ENCODE measurements at regions not wholly inside any gene's neighbourhood (a gene's known extent, or its start where the extent isn't known, plus 50 kb on each side); places are given as distances from the start of the nearest gene placed in this dataset.

GRCh38 chr13:112247471-112248405 lies 128.4 kb upstream of the SPACA7 start:
- Mint-ChIP-seq H3K4me3 (no peak overlapping the region), H3K4me1 (no peaks in the 10 kb centered on the region), H3K27me3 (ENCODE audit: low read depth in 3 of 3) (peaks cover 0 to 1% (median 0%) of the 10 kb centered on the region in 3 donors), H3K36me3 (no peaks in the 10 kb centered on the region), H3K9me3 (peaks cover 0 to 2% (median 0%) of the 10 kb centered on the region in 7 donors), H3K27ac (no peak overlapping the region)
- no peaks in the 10 kb centered on the region for H3K9me3 ChIP-seq (replicated peaks in 1 of 2; ENCODE audit: control insufficient read depth in 1 of 2, insufficient read depth in 1 of 2, low read length in 2 of 2)
- no peak overlapping the region for H3K4me2 ChIP-seq (replicated peaks; ENCODE audit: extremely low read depth, low read length, poor library complexity, severe bottlenecking)
- no peaks in the 10 kb centered on the region for H3K79me2 ChIP-seq (ENCODE audit: insufficient read depth, low read length)
- intact Hi-C loops (cut with micrococcal nuclease): no loop called here
- no peak overlapping the region for H2AFZ ChIP-seq (ENCODE audit: insufficient read depth, low read depth, low read length, poor library complexity, severe bottlenecking)
- no peak for DNase-seq
- H3K27me3 ChIP-seq (ENCODE audit: control insufficient read depth in 2 of 2, insufficient read depth in 2 of 2, low read length in 2 of 2): no peaks in the 10 kb centered on the region
- no peak overlapping the region for H3K27ac ChIP-seq (ENCODE audit: low read depth in 1 of 2, low read length in 2 of 2)
- TF ChIP-seq, protein P1, sequence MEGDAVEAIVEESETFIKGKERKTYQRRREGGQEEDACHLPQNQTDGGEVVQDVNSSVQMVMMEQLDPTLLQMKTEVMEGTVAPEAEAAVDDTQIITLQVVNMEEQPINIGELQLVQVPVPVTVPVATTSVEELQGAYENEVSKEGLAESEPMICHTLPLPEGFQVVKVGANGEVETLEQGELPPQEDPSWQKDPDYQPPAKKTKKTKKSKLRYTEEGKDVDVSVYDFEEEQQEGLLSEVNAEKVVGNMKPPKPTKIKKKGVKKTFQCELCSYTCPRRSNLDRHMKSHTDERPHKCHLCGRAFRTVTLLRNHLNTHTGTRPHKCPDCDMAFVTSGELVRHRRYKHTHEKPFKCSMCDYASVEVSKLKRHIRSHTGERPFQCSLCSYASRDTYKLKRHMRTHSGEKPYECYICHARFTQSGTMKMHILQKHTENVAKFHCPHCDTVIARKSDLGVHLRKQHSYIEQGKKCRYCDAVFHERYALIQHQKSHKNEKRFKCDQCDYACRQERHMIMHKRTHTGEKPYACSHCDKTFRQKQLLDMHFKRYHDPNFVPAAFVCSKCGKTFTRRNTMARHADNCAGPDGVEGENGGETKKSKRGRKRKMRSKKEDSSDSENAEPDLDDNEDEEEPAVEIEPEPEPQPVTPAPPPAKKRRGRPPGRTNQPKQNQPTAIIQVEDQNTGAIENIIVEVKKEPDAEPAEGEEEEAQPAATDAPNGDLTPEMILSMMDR (IDR thresholded peaks at IDR 0.05): no peak
- H3K9ac ChIP-seq (ENCODE audit: insufficient read depth, low read length, poor library complexity, severe bottlenecking): no peak overlapping the region
- 86% methylated on average over 23 of the region's 31 CpGs for WGBS (ENCODE audit: insufficient coverage)
- H3K36me3 ChIP-seq (replicated peaks in 1 of 2; ENCODE audit: control insufficient read depth in 1 of 2, insufficient read depth in 2 of 2, low read length in 2 of 2): no peaks in the 10 kb centered on the region
- H4K20me1 ChIP-seq (ENCODE audit: insufficient read depth, low read length): no peaks in the 10 kb centered on the region
- H3K4me1 ChIP-seq (ENCODE audit: control insufficient read depth in 1 of 2, insufficient read depth in 2 of 2, low read length in 2 of 2): no peaks in the 10 kb centered on the region
- H3K4me3 ChIP-seq (replicated peaks in 1 of 3; ENCODE audit: low read depth in 2 of 3, low read length in 3 of 3): no peak overlapping the region

DNA sequence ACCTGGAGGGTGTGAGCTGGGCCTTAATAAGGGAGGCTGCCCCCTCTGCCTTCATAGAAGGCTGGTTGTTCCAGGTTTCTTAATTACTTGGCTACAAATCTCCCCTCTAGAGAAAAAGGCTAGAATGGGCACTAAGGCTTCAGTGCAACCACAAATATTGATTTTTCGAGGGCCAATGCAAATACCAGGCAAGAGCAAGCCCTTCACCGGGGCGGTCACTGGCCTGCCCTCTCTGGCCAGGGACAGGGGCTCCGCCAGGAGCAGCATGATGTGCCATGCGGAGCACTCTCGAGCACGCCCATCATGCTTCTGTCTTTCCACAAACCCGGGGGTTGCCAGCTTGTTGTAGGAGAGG lies 127.8 kb upstream of the SPACA7 start:
- TF ChIP-seq, protein P1 (IDR thresholded peaks at IDR 0.05): no peak
- H3K27me3 Mint-ChIP-seq (ENCODE audit: low read depth in 3 of 3): peaks cover 0 to 1% (median 0%) of the 10 kb centered on the region in 3 donors
- H3K36me3 Mint-ChIP-seq: no peaks in the 10 kb centered on the region
- H3K4me3 ChIP-seq (replicated peaks in 1 of 3; ENCODE audit: low read depth in 2 of 3, low read length in 3 of 3): no peak overlapping the region
- H3K4me1 Mint-ChIP-seq: no peaks in the 10 kb centered on the region
- H3K4me3 Mint-ChIP-seq: no peak overlapping the region
- H3K79me2 ChIP-seq (ENCODE audit: insufficient read depth, low read length): no peaks in the 10 kb centered on the region
- H3K36me3 ChIP-seq (replicated peaks in 1 of 2; ENCODE audit: control insufficient read depth in 1 of 2, insufficient read depth in 2 of 2, low read length in 2 of 2): no peaks in the 10 kb centered on the region
- H2AFZ ChIP-seq (ENCODE audit: insufficient read depth, low read depth, low read length, poor library complexity, severe bottlenecking): no peak overlapping the region
- H3K9me3 Mint-ChIP-seq: peaks cover 0 to 2% (median 0%) of the 10 kb centered on the region in 7 donors
- no peaks in the 10 kb centered on the region for H3K4me1 ChIP-seq (ENCODE audit: control insufficient read depth in 1 of 2, insufficient read depth in 2 of 2, low read length in 2 of 2)
- no peak overlapping the region for H3K27ac Mint-ChIP-seq
- H3K27me3 ChIP-seq (ENCODE audit: control insufficient read depth in 2 of 2, insufficient read depth in 2 of 2, low read length in 2 of 2): no peaks in the 10 kb centered on the region
- H3K9me3 ChIP-seq (replicated peaks in 1 of 2; ENCODE audit: control insufficient read depth in 1 of 2, insufficient read depth in 1 of 2, low read length in 2 of 2): no peaks in the 10 kb centered on the region
- H3K4me2 ChIP-seq (replicated peaks; ENCODE audit: extremely low read depth, low read length, poor library complexity, severe bottlenecking): no peak overlapping the region
- intact Hi-C loops (cut with micrococcal nuclease): no loop called here
- no peak overlapping the region for H3K9ac ChIP-seq (ENCODE audit: insufficient read depth, low read length, poor library complexity, severe bottlenecking)
- no peak overlapping the region for H3K27ac ChIP-seq (ENCODE audit: low read depth in 1 of 2, low read length in 2 of 2)
- WGBS (ENCODE audit: insufficient coverage): no CpG with 5 or more reads among the region's 8 CpGs
- no peak for DNase-seq
- H4K20me1 ChIP-seq (ENCODE audit: insufficient read depth, low read length): no peaks in the 10 kb centered on the region
